GM10266 (cell line): ENCODE measurements at regions not wholly inside any gene's neighbourhood (a gene's known extent, or its start where the extent isn't known, plus 50 kb on each side); places are given as distances from the start of the nearest gene placed in this dataset.

Experiments used
- DNase-seq: peaks from one replicate; pipeline ENCODE4 v3.0.0; 2012; ENCODE audit errors: extremely low spot score
- TF ChIP-seq, protein P1 (sequence below): IDR thresholded peaks from 2 replicates; pipeline ENCODE4 v1.5.1; 2012; ENCODE audit warnings: mild to moderate bottlenecking, low read depth; ENCODE audit not compliant: control insufficient read depth, insufficient read depth; ENCODE audit errors: missing control alignments

DNA sequence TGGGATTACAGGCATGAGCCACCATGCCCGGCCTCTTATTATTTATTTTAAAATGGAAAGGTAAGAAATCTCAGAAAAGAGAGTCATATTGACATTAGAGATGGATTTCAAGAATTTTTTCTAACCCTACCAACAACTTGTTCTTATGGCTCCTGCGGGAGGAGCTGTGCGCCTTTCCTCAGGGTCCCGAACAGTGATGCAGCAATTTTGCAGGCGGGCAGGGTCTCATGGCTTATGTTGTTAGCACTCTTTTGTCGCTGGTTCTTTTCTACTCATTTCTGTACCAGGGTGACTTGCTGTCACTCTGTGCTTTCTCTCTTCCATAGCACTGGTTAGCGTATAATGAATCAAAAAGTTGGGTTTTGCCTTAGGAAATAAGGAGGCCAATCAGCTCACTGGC lies 148.8 kb upstream of the DLGAP1 start:
- TF ChIP-seq, protein P1, sequence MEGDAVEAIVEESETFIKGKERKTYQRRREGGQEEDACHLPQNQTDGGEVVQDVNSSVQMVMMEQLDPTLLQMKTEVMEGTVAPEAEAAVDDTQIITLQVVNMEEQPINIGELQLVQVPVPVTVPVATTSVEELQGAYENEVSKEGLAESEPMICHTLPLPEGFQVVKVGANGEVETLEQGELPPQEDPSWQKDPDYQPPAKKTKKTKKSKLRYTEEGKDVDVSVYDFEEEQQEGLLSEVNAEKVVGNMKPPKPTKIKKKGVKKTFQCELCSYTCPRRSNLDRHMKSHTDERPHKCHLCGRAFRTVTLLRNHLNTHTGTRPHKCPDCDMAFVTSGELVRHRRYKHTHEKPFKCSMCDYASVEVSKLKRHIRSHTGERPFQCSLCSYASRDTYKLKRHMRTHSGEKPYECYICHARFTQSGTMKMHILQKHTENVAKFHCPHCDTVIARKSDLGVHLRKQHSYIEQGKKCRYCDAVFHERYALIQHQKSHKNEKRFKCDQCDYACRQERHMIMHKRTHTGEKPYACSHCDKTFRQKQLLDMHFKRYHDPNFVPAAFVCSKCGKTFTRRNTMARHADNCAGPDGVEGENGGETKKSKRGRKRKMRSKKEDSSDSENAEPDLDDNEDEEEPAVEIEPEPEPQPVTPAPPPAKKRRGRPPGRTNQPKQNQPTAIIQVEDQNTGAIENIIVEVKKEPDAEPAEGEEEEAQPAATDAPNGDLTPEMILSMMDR = no peak
- no peak for DNase-seq

DNA sequence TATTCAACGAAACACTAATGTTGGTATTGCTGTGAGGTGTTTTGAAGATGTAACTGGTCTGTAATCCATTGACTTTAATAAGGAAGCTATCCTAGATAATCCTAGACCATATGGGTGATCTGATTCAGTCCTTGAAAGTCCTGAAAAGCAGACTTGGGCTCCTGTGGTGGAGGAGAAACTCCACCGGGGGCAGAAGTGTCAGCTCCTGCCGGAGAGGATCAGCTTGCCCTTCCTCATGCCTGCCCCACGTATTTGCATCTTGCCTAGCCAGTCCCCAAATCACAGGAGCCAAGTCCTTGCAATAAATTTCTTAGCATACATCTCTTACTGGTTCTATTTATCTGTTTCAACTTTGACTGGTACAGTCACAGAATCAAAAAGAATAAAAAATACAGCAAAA lies 144.2 kb upstream of the DLGAP1 start:
- TF ChIP-seq, protein P1 = no peak
- no peak for DNase-seq

DNA sequence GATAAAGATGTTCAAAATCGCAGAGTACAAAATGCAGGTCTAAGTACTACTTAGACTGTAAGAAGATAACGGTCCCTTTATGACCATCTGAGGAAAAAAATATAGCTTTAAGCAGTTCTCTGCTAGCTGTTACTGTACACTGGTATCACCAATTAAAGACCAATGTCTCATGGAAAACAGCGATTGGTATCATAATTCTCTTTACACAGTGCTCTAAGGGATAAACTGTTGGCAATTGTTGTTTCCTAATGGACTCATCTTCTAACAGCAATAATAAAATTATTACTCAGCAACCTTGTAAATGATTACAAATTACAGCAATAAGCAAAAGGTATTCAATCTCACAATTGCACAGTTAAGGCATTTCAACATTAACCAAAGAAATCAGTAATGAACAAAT lies 142.2 kb upstream of the DLGAP1 start:
- TF ChIP-seq, protein P1 = no peak
- DNase-seq = no peak

DNA sequence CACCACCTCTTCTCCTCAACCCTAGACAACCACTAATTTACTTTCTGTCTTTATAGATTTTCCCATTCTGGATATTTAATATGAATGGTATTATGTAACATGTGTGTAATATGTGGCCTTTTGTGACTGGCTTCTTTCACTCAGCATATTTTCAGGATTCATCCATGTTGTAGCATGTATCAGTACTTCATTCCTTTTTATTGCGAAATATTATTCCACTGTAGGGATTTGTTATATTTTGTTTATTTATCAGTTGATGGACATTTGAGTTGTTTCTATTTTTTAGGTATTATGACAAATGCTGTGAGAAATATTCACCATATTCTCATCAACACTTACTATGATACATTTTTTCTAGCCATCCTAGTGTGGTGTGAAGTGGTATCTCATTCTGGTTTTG lies 138.8 kb upstream of the DLGAP1 start:
- DNase-seq = no peak
- TF ChIP-seq, protein P1 = no peak

DNA sequence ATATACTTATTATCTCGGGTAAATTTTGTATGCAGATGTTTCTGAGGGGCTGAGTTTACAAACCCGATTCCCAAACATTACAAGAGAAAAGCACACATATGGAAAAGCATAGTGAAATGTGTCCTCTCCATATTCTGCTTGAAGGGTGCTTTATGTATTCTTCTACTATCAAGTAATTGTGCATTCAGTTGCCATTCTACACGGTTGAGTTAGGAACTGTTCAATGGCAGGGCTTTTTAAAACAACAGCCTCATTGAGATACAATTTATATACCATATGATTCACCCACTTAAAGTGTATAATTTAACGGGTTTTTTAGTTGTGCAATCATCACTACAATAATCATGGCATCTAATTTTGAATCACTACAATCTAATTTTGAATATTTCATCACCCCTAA lies 138.4 kb upstream of the DLGAP1 start:
- no peak for DNase-seq
- TF ChIP-seq, protein P1 = no peak

DNA sequence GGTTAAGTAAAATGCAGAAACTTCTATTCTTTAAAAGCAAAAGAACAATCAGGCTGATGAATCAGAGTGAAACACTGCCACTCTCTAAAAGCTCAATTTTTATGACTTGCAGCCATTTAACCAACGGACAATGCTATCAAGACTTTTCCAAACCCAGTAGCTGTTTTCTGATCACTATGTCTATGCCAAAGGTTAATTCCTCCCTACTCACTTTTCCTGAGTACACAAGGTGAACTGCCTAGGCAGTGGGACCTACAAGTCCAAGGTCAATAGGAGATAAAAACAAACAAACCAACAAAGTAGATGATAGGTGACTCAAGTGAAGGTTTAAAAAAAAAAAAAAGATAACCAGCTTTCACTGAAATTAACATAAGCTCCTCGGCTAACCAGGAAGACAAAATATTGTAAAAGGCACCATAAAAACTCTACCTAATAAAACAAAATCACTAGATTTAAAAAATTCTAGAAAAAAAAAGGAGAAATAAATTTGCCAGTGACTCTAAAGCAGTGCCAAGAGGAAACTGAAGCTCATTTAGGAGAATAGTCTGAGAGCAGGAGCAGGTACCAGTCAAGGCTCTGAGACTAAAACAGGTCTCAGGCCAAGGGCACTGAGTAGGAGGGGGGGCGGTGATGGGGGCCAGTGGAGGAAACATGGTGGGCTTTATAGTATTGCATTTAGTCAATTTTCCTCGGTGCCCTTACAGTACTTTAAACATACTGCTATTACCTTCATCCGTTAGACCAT lies 134.1 kb upstream of the DLGAP1 start:
- DNase-seq = no peak

DNA sequence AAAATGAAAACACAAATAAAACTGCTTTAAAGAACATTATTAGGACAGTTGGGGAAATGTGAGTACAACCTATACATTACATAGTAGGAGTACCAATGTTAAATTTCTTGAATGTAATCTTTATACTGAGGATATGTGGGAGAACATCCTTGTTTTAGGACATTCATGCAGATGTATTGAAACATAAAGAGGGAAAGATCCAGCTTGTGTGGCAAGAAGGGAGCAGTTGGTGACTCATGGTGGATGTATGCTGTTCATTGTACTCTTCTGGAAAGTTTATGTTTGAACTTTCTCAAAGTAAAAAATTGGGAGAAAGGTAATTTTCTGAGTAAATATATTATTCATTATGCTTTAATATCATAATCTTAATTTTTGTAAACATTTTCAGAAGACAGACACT lies 132.1 kb upstream of the DLGAP1 start:
- TF ChIP-seq, protein P1 = no peak
- DNase-seq = no peak

More for the DNA sequence above, 134.1 kb upstream of the DLGAP1 start:
- TF ChIP-seq, protein P1 = no peak
